GM21367 (cell line): ENCODE measurements at regions not wholly inside any gene's neighbourhood (a gene's known extent, or its start where the extent isn't known, plus 50 kb on each side); places are given as distances from the start of the nearest gene placed in this dataset.

Experiments used
- ATAC-seq: cut with Tn5 transposase; IDR thresholded peaks from one replicate; pipeline ENCODE4 v1.9.1; 2021; ENCODE audit not compliant: unreplicated experiment

DNA sequence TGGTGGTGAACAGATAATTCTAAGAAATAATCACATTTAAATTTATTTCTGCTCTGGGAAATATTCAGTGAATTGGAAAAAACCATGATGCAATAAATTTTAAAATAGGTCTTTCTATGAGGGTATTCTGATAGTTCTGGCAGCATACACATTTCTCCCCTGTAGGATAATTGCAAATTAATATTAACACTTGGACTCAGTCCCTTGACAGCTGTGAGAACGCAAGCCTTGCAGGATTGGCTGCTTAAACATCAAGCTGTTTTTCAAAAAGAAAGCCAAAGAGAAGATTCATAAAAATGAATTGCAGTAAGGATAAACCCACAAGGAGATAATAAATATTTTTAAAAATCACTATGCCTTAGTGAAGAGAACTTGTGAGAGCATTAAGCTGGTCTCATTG is 180.0 kb downstream of the MTRR start:
- ATAC-seq, result no peak

DNA sequence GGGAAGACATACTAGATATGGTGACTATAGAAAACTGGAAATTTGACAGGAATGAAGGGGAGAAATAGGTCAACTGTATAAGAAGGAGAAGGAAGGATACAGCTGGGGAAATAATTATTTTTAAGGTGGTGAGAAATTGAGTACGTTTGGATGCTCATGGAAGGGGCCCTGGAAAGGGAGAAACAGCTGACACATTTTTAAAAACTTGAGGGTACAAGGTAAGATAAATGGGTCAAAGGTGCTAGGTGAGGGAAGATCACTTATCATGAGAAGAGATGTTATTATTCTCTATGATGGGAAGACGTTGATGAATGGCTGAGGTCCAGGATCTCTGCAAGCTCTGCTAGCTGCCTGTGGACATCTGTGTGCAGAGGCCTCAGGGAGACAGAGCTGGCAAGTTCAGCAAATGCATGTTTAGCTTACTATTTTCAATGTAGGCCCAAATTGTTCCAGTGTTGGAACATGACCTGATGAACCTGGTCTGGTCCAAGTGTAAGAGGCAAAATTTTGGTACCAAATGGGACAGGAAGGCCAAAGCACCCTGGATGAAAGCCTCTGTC is 181.7 kb downstream of the MTRR start:
- no peak for ATAC-seq

GRCh38 chr5:8053270-8053669 is 184.3 kb downstream of the MTRR start:
- ATAC-seq, result no peak

- no peak for ATAC-seq
Measured at GRCh38 chr5:8057769-8058168, 188.8 kb downstream of the MTRR start.

DNA sequence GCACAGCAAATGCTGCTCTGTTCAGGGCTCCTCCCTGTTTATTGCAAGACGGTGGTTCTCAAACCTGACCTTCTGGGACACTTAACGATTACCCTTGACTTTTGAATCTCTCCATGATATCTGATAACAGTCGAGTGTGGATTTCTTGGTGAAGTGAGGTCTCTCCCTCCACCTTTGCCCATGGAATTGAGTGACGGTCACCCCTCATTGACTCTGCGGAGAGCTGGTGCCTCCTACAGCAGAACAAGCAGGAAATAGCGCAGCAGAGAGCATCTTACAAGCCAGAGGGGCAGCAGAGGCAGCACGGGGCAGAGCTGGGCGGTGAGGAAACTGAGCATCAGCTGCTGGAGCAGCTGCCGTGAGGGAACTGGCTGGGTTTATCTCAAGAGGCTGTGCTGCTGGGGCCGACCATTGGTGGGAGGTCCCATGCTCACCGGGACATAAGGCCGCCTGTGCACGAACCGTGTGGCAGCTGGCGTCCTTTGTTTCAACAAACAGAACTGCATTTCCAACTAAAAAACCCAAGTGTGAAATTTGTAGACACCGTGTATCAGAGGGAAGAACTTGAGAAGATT is 189.8 kb downstream of the MTRR start:
- no peak for ATAC-seq

- no peak for ATAC-seq
Measured at GRCh38 chr5:8059337-8059736, 190.4 kb downstream of the MTRR start.

DNA sequence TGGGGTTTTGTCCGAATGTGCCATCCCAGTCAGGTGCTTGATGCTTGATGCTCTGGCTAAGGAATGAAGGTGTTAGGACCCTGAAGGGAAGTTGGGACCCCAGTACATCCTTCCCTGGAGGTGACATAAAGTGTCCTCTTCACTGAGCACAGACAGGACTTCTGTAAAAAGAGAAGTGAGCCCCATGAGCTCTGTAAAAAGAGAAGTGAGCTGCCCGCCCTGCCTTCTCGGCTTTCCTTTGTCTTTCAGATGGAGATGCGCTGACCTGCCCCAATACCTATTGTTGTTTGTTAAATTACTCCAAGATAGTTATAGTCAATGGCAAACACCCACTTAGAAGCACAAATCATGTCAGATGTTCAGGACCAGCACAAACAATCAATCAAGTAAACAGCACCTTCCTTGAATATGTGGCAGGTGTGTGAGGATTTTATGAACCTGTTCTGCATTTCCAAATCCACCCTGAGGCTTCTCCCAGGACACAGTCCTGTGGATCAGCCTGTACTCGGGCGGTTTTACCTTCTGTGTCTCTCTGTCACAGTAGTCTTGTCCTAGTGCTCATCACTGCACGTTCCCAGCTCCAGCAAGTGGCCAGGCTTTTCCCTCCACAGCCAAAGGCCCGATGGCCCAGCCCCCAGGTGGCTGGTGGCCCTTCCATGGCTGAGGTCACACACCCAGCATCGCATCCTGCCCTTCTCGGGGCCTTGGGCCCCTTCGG is 191.4 kb downstream of the MTRR start:
- ATAC-seq, result no peak

DNA sequence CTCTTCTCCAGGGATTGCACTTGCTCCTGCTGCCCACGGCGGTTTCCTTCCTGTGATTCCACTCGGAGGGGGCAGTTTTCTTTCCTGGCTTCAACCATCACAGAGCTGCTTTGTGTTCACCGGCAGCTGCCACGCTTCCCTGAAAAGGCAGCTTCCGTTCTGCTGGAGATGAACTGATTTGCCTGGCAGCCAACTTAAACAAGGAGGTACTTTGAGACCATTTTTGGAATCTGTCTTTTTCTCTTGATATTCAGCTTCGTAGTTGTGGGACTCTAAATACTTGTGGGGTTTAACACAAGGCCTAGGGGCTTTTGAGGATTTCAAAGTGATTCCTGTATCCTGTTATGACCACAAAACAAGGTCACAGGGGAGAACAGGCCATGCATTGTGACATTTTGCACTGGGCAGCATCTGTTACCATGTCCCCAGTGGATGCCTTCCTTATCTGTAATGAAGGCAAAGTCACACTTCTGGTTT is 192.0 kb downstream of the MTRR start:
- no peak for ATAC-seq

DNA sequence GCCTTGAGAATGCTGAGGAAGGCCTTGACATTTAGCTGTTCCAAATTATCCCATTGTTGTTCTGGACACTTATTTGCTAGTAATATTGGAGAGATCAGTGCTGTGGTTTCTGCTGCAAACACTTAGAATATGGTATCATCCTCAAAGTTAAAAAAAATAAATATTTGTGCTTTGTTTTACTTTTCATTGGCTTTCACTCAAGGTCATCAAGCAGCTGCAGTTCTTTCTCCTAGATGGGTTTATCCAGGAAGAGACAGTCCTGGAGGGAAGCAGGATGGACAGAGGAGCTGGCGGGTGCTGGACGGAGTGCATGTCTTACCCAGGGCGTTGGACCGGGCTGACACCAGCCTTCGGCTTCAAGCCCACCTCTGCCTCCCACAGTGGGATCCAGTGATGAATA is 193.6 kb downstream of the MTRR start:
- no peak for ATAC-seq

GRCh38 chr5:8068078-8068477 is 199.1 kb downstream of the MTRR start:
- ATAC-seq, result no peak

GRCh38 chr5:8070138-8070537 is 201.2 kb downstream of the MTRR start:
- ATAC-seq, result no peak

- ATAC-seq, result no peak
Measured at GRCh38 chr5:8079056-8079455, 210.1 kb downstream of the MTRR start.

GRCh38 chr5:8081179-8081578 is 212.2 kb downstream of the MTRR start:
- ATAC-seq, result no peak

DNA sequence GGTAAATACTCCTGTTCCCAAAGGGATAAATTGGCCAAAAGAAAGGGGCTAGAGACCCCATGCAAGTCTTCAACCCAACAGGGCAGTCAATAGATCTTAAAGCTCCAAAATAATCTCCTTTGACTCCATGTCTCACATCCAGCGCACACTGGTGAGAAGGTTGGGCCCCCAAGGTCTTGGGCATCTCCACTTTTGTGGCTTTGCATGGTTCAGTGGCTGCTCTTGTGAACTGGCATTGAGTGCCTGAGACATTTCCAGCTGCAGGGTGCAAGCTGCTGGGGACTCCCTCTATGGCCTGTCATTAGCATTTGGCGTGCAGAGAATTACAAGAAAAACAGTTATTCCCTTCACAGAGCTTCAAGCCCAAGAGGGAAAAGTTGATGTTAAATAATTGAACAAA is 224.7 kb downstream of the MTRR start:
- no peak for ATAC-seq

GRCh38 chr5:8094304-8094703 is 225.4 kb downstream of the MTRR start:
- ATAC-seq, result no peak

DNA sequence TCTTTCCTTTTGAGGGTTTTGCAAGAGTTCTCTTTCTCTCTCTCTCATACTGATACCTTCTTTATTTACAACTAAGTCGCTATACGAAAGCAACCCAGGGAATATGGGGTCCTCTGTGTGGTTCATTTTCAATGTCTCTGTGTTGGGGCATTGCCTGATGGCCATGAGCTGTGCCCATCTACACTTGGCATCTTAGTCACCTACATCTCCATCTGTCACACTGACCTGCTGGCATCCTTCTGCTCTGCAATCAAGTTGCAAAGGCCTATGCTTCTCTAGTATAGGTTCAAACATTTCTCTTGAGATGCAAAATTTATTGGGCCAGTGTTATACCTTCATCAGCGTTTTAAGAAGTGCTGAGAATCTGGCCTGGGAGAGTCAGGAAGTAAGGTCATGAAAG is 228.2 kb downstream of the MTRR start:
- no peak for ATAC-seq

GRCh38 chr5:8098081-8098480 is 229.1 kb downstream of the MTRR start:
- ATAC-seq, result no peak

DNA sequence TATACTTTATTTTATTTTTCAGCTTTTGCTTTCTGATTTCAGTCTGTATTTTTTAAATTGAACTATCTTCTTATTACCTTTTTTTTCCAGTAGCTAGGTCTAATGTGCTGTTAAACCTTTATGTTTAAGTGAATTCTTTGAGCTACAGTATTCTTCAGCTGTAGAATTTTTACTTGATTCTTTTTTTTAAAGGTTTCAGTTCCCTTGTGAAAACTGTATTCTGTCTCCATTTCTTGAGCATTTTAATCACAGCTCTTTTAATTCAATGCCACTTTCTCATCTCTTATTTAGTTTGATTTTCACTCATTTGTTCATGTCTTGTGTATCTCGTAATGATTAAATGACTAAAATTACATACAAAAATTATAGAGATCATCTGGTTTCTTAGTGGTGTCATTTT is 233.8 kb downstream of the MTRR start:
- ATAC-seq, result no peak

DNA sequence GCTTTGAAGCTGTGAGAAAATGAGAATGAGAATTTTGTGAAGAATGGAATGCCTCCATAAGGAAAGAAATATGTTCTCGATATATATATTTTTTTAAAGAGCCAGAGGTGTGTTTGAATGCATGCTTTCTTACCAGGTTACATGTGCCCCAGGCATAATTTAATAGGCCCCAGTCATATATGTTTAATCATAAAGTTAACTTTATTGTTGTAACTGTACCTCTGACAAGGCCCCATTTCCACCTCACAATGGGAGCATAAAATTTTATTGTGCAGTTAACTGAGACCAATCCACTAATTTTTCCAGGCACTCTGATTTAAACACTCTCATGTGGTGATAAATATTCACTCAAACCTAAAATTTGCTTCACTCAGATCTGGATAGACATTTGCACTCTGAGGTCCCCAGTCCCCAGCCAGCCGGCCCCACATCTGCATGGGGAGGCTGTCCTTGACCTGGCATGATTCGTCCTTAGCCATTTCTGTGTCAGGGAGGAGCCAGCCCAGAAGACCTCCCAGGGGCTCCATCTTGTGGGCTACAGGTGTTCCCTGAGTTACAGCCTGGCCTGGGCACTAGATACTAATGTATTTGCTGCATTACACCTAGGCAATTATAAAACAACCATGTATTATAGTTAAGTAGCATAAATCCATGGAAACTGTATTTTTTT is 245.8 kb downstream of the MTRR start:
- ATAC-seq, result no peak

- ATAC-seq, result no peak
Measured at GRCh38 chr5:8123559-8123958, 254.6 kb downstream of the MTRR start.

- ATAC-seq, result no peak
Measured at GRCh38 chr5:8134609-8135008, 265.7 kb downstream of the MTRR start.

DNA sequence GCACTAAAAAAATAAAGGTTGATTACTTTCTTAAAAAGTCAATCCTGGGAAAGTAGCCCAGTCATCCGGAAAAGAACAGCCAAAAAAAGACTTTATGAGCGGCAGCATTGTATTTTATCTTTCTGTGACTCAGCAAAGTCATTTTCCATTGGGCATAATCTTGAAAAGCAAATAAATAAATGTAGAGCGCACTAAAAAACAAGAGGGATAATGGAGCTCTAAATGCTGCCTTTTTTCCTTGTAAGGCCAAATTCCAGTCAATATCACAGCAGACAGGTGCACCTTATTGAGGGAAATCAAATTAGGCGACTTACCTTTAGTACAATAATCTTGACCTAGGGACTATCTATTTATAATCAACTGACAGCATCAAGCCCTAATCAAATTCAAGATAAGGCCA is 266.8 kb downstream of the MTRR start:
- no peak for ATAC-seq
